HG03469 (cell line): ENCODE measurements at regions not wholly inside any gene's neighbourhood (a gene's known extent, or its start where the extent isn't known, plus 50 kb on each side); places are given as distances from the start of the nearest gene placed in this dataset.

ENCODE experiments used
- ATAC-seq: cut with Tn5 transposase; IDR thresholded peaks from one replicate; pipeline ENCODE4 v1.9.1; 2021; ENCODE audit warnings: mild to moderate bottlenecking, moderate library complexity, moderate number of reproducible peaks; ENCODE audit not compliant: unreplicated experiment

- no peak for ATAC-seq
These were observed 117.6 kb upstream of the DTNBP1 start for GRCh38 chr6:15780437-15780836.

GRCh38 chr6:15779726-15780125, 116.9 kb upstream of the DTNBP1 start:
- no peak for ATAC-seq

GRCh38 chr6:15776458-15776980, 113.7 kb upstream of the DTNBP1 start:
- ATAC-seq: peak; percentile 52

- ATAC-seq: no peak
These were observed 112.9 kb upstream of the DTNBP1 start for GRCh38 chr6:15775741-15776140.

GRCh38 chr6:15775076-15775634, 112.3 kb upstream of the DTNBP1 start:
- ATAC-seq: no peak

- no peak for ATAC-seq
These were observed 111.1 kb upstream of the DTNBP1 start for GRCh38 chr6:15773806-15774410.

- peak; percentile 61 for ATAC-seq
These were observed 107.7 kb upstream of the DTNBP1 start for GRCh38 chr6:15770347-15771143.

- no peak for ATAC-seq
These were observed 106.7 kb upstream of the DTNBP1 start for GRCh38 chr6:15769511-15770018.

GRCh38 chr6:15768999-15769398, 106.2 kb upstream of the DTNBP1 start:
- ATAC-seq: no peak

GRCh38 chr6:15763837-15764236, 101.0 kb upstream of the DTNBP1 start:
- no peak for ATAC-seq

GRCh38 chr6:15763364-15763763, 100.5 kb upstream of the DTNBP1 start:
- ATAC-seq: no peak

- ATAC-seq: no peak
These were observed 98.2 kb upstream of the DTNBP1 start for GRCh38 chr6:15761045-15761502.

GRCh38 chr6:15758631-15759215, 95.9 kb upstream of the DTNBP1 start:
- no peak for ATAC-seq

GRCh38 chr6:15755526-15755925, 92.7 kb upstream of the DTNBP1 start:
- no peak for ATAC-seq

GRCh38 chr6:15754706-15755079, 91.9 kb upstream of the DTNBP1 start:
- no peak for ATAC-seq

GRCh38 chr6:15754035-15754705, 91.3 kb upstream of the DTNBP1 start:
- ATAC-seq: no peak

GRCh38 chr6:15752820-15753219, 90.0 kb upstream of the DTNBP1 start:
- no peak for ATAC-seq

GRCh38 chr6:15751721-15752350, 89.0 kb upstream of the DTNBP1 start:
- no peak for ATAC-seq

- ATAC-seq: no peak
These were observed 85.5 kb upstream of the DTNBP1 start for GRCh38 chr6:15748341-15748740.

- no peak for ATAC-seq
These were observed 84.6 kb upstream of the DTNBP1 start for GRCh38 chr6:15747354-15747883.
